ENCODE measurements at regions not wholly inside any gene's neighbourhood (a gene's known extent, or its start where the extent isn't known, plus 50 kb on each side); places are given as distances from the start of the nearest gene placed in this dataset.
A peak's percentile ranks its signal among the peaks of the same experiment; 100 is the strongest.
"Not testable (repeated sequence)": the region's sequence is repeated elsewhere in the genome, so short reads cannot be mapped to it uniquely, and the experiment has no call there.

GRCh38 chr14:85325134-85326017 lies 204.6 kb upstream of the FLRT2 start:
- no peak for DNase-seq (ENCODE audit: low read depth, low spot score)

GRCh38 chr14:85332401-85332800 lies 197.5 kb upstream of the FLRT2 start:
- DNase-seq (ENCODE audit: low read depth, low spot score), result no peak

- peak; percentile 15 for DNase-seq (ENCODE audit: low read depth, low spot score)
These were observed 196.6 kb upstream of the FLRT2 start for GRCh38 chr14:85333313-85333712.

- no peak for DNase-seq (ENCODE audit: low read depth, low spot score)
These were observed 196.1 kb upstream of the FLRT2 start for GRCh38 chr14:85333841-85334240.

GRCh38 chr14:85334316-85334715 lies 195.6 kb upstream of the FLRT2 start:
- DNase-seq (ENCODE audit: low read depth, low spot score), result no peak

- no peak for DNase-seq (ENCODE audit: low read depth, low spot score)
These were observed 193.7 kb upstream of the FLRT2 start for GRCh38 chr14:85336257-85336656.

GRCh38 chr14:85336817-85337216 lies 193.1 kb upstream of the FLRT2 start:
- DNase-seq (ENCODE audit: low read depth, low spot score), result peak; percentile 55

- no peak for DNase-seq (ENCODE audit: low read depth, low spot score)
These were observed 191.0 kb upstream of the FLRT2 start for GRCh38 chr14:85338895-85339294.

GRCh38 chr14:85342858-85343607 lies 186.9 kb upstream of the FLRT2 start:
- no peak for DNase-seq (ENCODE audit: low read depth, low spot score)

- no peak for DNase-seq (ENCODE audit: low read depth, low spot score)
These were observed 185.8 kb upstream of the FLRT2 start for GRCh38 chr14:85344171-85344570.

- DNase-seq (ENCODE audit: low read depth, low spot score), result no peak
These were observed 184.9 kb upstream of the FLRT2 start for GRCh38 chr14:85344847-85345570.

- DNase-seq (ENCODE audit: low read depth, low spot score), result no peak
These were observed 179.3 kb upstream of the FLRT2 start for GRCh38 chr14:85350667-85351066.

GRCh38 chr14:85352588-85352987 lies 177.4 kb upstream of the FLRT2 start:
- DNase-seq (ENCODE audit: low read depth, low spot score), result not testable (repeated sequence)

- DNase-seq (ENCODE audit: low read depth, low spot score), result no peak
These were observed 172.8 kb upstream of the FLRT2 start for GRCh38 chr14:85357120-85357519.

- no peak for DNase-seq (ENCODE audit: low read depth, low spot score)
These were observed 171.7 kb upstream of the FLRT2 start for GRCh38 chr14:85358136-85358785.

GRCh38 chr14:85359505-85359904 lies 170.4 kb upstream of the FLRT2 start:
- DNase-seq (ENCODE audit: low read depth, low spot score), result no peak

- no peak for DNase-seq (ENCODE audit: low read depth, low spot score)
These were observed 166.6 kb upstream of the FLRT2 start for GRCh38 chr14:85363358-85363757.

GRCh38 chr14:85366226-85366625 lies 163.7 kb upstream of the FLRT2 start:
- DNase-seq (ENCODE audit: low read depth, low spot score), result no peak

GRCh38 chr14:85380881-85381280 lies 149.1 kb upstream of the FLRT2 start:
- no peak for DNase-seq (ENCODE audit: low read depth, low spot score)

- DNase-seq (ENCODE audit: low read depth, low spot score), result no peak
These were observed 147.6 kb upstream of the FLRT2 start for GRCh38 chr14:85382341-85382740.

- no peak for DNase-seq (ENCODE audit: low read depth, low spot score)
These were observed 142.8 kb upstream of the FLRT2 start for GRCh38 chr14:85387181-85387580.
